Hepatocyte (in vitro differentiated cells): ENCODE measurements at regions not wholly inside any gene's neighbourhood (a gene's known extent, or its start where the extent isn't known, plus 50 kb on each side); places are given as distances from the start of the nearest gene placed in this dataset.

Experiments
- DNase-seq: peaks from one replicate; pipeline ENCODE4 v3.0.0-alpha.2; 2016; ENCODE audit warnings: low spot score
- H2AFZ ChIP-seq: fragments of 200-600 bp; sonication (generic); 2 replicates; pipeline ENCODE4 v1.6.0; 2016; ENCODE audit warnings: antibody characterized with exemption, mild to moderate bottlenecking
- H3K27ac ChIP-seq: fragments of 200-600 bp; sonication (generic); 2 replicates; pipeline ENCODE4 v1.5.1; 2016; ENCODE audit warnings: mild to moderate bottlenecking
- H3K27me3 ChIP-seq: fragments of 200-600 bp; sonication (generic); 2 replicates; pipeline ENCODE4 v1.6.1; 2016
- H3K36me3 ChIP-seq: fragments of 200-600 bp; sonication (generic); replicated peaks from 2 replicates; pipeline ENCODE4 v1.5.1; 2016; ENCODE audit warnings: low read depth; ENCODE audit not compliant: insufficient read depth
- H3K4me1 ChIP-seq: fragments of 200-600 bp; sonication (generic); 2 replicates; pipeline ENCODE4 v1.5.1; 2016; ENCODE audit warnings: mild to moderate bottlenecking, moderate library complexity; ENCODE audit not compliant: insufficient read depth
- H3K4me2 ChIP-seq: fragments of 200-600 bp; sonication (generic); 2 replicates; pipeline ENCODE4 v1.6.0; 2016
- H3K4me3 ChIP-seq: fragments of 200-600 bp; sonication (generic); 2 replicates; pipeline ENCODE4 v1.5.1; 2016; ENCODE audit warnings: mild to moderate bottlenecking
- H3K79me2 ChIP-seq: fragments of 200-600 bp; sonication (generic); 2 replicates; pipeline ENCODE4 v1.6.0; 2017; ENCODE audit warnings: mild to moderate bottlenecking
- H3K9me2 ChIP-seq: fragments of 200-600 bp; sonication (generic); replicated peaks from 2 replicates; pipeline ENCODE4 v1.6.0; 2017; ENCODE audit warnings: mild to moderate bottlenecking; ENCODE audit not compliant: insufficient read depth
- H3K9me3 ChIP-seq: fragments of 200-600 bp; sonication (generic); 2 replicates; pipeline ENCODE4 v1.5.1; 2016; ENCODE audit warnings: low read depth, mild to moderate bottlenecking
- H4K20me1 ChIP-seq: fragments of 200-600 bp; sonication (generic); 2 replicates; pipeline ENCODE4 v1.6.0; 2016; ENCODE audit warnings: mild to moderate bottlenecking; ENCODE audit not compliant: insufficient read depth, poor library complexity, severe bottlenecking
- CTCF ChIP-seq: fragments of 200-600 bp; sonication (generic); IDR thresholded peaks from 2 replicates; pipeline ENCODE4 v1.5.1; 2016; ENCODE audit warnings: antibody characterized with exemption, mild to moderate bottlenecking; ENCODE audit not compliant: poor library complexity
- EZH2 ChIP-seq: fragments of 200-600 bp; sonication (generic); IDR thresholded peaks from 2 replicates; pipeline ENCODE4 v1.6.1; 2016; ENCODE audit warnings: antibody characterized with exemption, mild to moderate bottlenecking, borderline replicate concordance
- EZH2phosphoT487 ChIP-seq: fragments of 200-600 bp; sonication (generic); IDR thresholded peaks from one replicate; pipeline ENCODE4 v1.6.1; 2018; ENCODE audit warnings: antibody characterized with exemption, mild to moderate bottlenecking, low read depth, moderate library complexity; ENCODE audit not compliant: unreplicated experiment, severe bottlenecking
- WGBS: methylation state at CpG from one replicate; pipeline ENCODE4 v1.1.6; 2016; ENCODE audit warnings: low lambda C conversion rate; ENCODE audit errors: missing lambda C conversion rate; 5-methylcytosine and 5-hydroxymethylcytosine counted together

GRCh38 chr6:41475737-41476357 lies 70.3 kb upstream of the FOXP4 start:
- no peaks in the 10 kb centered on the region for H3K9me3 ChIP-seq
- no peak for TF ChIP-seq EZH2phosphoT487
- TF ChIP-seq EZH2, result no peak
- TF ChIP-seq CTCF, result no peak

GRCh38 chr6:41476401-41476800 lies 69.8 kb upstream of the FOXP4 start:
- H3K27me3 ChIP-seq, result no peaks in the 10 kb centered on the region
- H3K4me1 ChIP-seq, result peaks cover 17% of the 10 kb centered on the region
- H3K27ac ChIP-seq, result no peak overlapping the region
- H3K9me3 ChIP-seq, result no peaks in the 10 kb centered on the region
- no peak overlapping the region for H3K4me2 ChIP-seq
- no peaks in the 10 kb centered on the region for H3K36me3 ChIP-seq
- no peak for DNase-seq
- H3K9me2 ChIP-seq, result no peaks in the 10 kb centered on the region
- H4K20me1 ChIP-seq, result no peaks in the 10 kb centered on the region
- no peaks in the 10 kb centered on the region for H3K79me2 ChIP-seq
- 57% methylated on average over 4 of the region's 4 CpGs for WGBS
- no peak overlapping the region for H2AFZ ChIP-seq
- TF ChIP-seq EZH2, result no peak
- TF ChIP-seq CTCF, result no peak
- TF ChIP-seq EZH2phosphoT487, result no peak
- H3K4me3 ChIP-seq, result no peak overlapping the region

More at GRCh38 chr6:41475737-41476357, 70.3 kb upstream of the FOXP4 start:
- no peak overlapping the region for H3K4me2 ChIP-seq
- H3K36me3 ChIP-seq, result no peaks in the 10 kb centered on the region
- H3K27me3 ChIP-seq, result no peaks in the 10 kb centered on the region
- H3K27ac ChIP-seq, result no peak overlapping the region
- no peak for DNase-seq
- H3K4me1 ChIP-seq, result peaks cover 23% of the 10 kb centered on the region
- no peaks in the 10 kb centered on the region for H4K20me1 ChIP-seq
- no peak overlapping the region for H2AFZ ChIP-seq
- H3K79me2 ChIP-seq, result no peaks in the 10 kb centered on the region
- WGBS, result 97% methylated on average over 6 of the region's 6 CpGs
- H3K4me3 ChIP-seq, result no peak overlapping the region
- H3K9me2 ChIP-seq, result no peaks in the 10 kb centered on the region

GRCh38 chr6:41477572-41477971 lies 68.6 kb upstream of the FOXP4 start:
- Histone ChIP-seq H2AFZ (no peak overlapping the region), H3K4me2 (no peak overlapping the region), H3K4me1 (peaks cover 10% of the 10 kb centered on the region), H3K9me2 (no peaks in the 10 kb centered on the region), H3K79me2 (no peaks in the 10 kb centered on the region), H3K27me3 (no peaks in the 10 kb centered on the region), H3K9me3 (no peaks in the 10 kb centered on the region), H3K4me3 (no peak overlapping the region), H3K27ac (no peak overlapping the region), H4K20me1 (no peaks in the 10 kb centered on the region), H3K36me3 (no peaks in the 10 kb centered on the region)
- no peak for TF ChIP-seq EZH2phosphoT487
- TF ChIP-seq EZH2, result no peak
- TF ChIP-seq CTCF, result no peak
- DNase-seq, result no peak
- WGBS, result 73% methylated on average over 3 of the region's 3 CpGs
